ENCODE measurements at regions not wholly inside any gene's neighbourhood (a gene's known extent, or its start where the extent isn't known, plus 50 kb on each side); places are given as distances from the start of the nearest gene placed in this dataset.

DNA sequence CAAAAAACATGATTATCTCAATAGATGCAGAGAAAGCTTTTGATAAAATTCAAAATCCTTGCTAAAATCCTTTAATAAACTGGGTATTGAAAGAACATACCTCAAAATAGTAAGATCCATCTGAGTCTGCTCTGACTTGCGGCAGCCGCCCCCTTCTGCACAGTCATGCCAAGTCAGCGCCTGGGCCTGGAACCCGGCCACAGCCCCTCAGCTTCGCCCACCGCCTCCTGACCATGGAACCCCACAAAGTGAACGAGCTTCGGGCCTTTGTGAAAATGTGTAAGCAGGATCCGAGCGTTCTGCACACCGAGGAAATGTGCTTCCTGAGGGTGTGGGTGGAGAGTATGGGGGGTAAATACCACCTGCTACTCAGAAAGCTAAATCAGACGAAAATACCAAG is 270.9 kb upstream of the TFPI start:
- TF ChIP-seq, protein P1, sequence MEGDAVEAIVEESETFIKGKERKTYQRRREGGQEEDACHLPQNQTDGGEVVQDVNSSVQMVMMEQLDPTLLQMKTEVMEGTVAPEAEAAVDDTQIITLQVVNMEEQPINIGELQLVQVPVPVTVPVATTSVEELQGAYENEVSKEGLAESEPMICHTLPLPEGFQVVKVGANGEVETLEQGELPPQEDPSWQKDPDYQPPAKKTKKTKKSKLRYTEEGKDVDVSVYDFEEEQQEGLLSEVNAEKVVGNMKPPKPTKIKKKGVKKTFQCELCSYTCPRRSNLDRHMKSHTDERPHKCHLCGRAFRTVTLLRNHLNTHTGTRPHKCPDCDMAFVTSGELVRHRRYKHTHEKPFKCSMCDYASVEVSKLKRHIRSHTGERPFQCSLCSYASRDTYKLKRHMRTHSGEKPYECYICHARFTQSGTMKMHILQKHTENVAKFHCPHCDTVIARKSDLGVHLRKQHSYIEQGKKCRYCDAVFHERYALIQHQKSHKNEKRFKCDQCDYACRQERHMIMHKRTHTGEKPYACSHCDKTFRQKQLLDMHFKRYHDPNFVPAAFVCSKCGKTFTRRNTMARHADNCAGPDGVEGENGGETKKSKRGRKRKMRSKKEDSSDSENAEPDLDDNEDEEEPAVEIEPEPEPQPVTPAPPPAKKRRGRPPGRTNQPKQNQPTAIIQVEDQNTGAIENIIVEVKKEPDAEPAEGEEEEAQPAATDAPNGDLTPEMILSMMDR (IDR thresholded peaks at IDR 0.05), result no peak
- TF ChIP-seq POLR2A (IDR thresholded peaks at IDR 0.05), result no peak

All from body of pancreas (tissue), 4 donors.